ENCODE measurements at regions not wholly inside any gene's neighbourhood (a gene's known extent, or its start where the extent isn't known, plus 50 kb on each side); places are given as distances from the start of the nearest gene placed in this dataset.

DNA sequence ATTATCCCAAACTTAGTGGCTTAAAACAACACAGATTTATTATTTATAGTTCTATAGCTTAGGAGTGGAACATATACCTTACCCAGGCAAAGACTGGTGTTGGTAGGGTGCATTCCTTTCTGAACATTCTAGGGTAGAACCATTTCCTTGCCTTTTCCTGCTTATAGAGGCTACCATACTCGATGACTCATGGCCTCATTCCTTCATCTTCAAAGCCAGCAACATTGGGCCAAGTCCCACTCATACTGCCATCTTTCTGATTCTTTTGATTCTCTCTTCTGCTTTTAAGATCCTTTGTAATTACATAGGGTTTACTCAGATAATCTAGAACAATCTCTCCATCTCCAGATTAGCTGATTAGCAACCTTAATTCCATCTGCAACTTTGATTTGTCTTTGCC lies 452.7 kb upstream of the KLF4 start:
- peaks cover 13% of the 10 kb centered on the region for H3K4me1 ChIP-seq
- TF ChIP-seq CTCF (IDR thresholded peaks at IDR 0.05): no peak
- intact Hi-C loops (cut with DNase I): no loop called here
- 82 to 92% (median 87%) methylated on average over 1 of the region's 1 CpG for WGBS, 3 donors
- H3K27me3 ChIP-seq (ENCODE audit: insufficient read depth in 3 of 3, low read length in 2 of 3): no peaks in the 10 kb centered on the region
- H3K36me3 ChIP-seq (ENCODE audit: insufficient read depth in 1 of 2, low read depth in 1 of 2): no peaks in the 10 kb centered on the region
- H3K4me3 ChIP-seq: no peak overlapping the region
- H3K27ac ChIP-seq: no peak overlapping the region
- no peaks in the 10 kb centered on the region for H3K9me3 ChIP-seq
- DNase-seq (no peak), ATAC-seq (no peak)

- intact Hi-C loops (cut with DNase I): no loop called here
- WGBS, 3 donors: 58 to 62% (median 62%) methylated on average over 7 of the region's 7 CpGs
- DNase-seq: no peak
- H3K4me3 ChIP-seq: no peak overlapping the region
- H3K4me1 ChIP-seq: peaks cover 2% of the 10 kb centered on the region
- H3K36me3 ChIP-seq (ENCODE audit: insufficient read depth in 1 of 2, low read depth in 1 of 2): no peaks in the 10 kb centered on the region
- no peak for ATAC-seq
- no peaks in the 10 kb centered on the region for H3K27me3 ChIP-seq (ENCODE audit: insufficient read depth in 3 of 3, low read length in 2 of 3)
- no peak for TF ChIP-seq CTCF (IDR thresholded peaks at IDR 0.05)
- no peaks in the 10 kb centered on the region for H3K9me3 ChIP-seq
- H3K27ac ChIP-seq: no peak overlapping the region
Measured at GRCh38 chr9:107940616-107941595, 451.3 kb upstream of the KLF4 start.

DNA sequence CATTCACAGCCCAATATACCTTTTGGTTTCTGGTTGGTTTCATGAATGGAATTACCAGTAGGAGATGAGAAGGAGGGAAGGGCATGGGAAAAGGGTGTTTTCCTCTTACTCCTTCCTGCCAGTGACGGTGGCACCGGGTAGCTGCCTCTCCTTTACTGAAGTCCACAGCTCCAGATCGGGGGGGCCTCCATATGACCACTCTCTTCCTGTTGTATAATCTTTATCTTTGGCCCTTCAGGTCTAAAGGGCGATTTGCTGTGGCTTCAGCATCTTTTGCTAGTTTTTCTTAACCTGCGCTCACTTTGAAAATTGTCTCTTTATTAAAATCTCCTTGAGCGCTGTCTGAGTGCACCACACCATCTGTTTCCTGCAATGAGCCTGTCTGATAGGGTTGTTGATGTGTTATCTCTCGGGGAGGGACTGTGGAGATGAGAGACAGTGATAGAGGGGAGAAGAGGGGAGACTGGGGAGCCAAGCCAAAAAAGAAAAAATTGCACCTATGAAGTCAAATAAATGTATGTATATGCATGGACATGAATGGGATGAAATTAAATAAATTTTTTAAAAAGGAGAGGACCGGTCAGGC lies 449.3 kb upstream of the KLF4 start:
- Histone ChIP-seq H3K4me1 (no peaks in the 10 kb centered on the region), H3K9me3 (no peaks in the 10 kb centered on the region), H3K4me3 (no peak overlapping the region), H3K36me3 (ENCODE audit: insufficient read depth in 1 of 2, low read depth in 1 of 2) (no peaks in the 10 kb centered on the region), H3K27me3 (ENCODE audit: insufficient read depth in 3 of 3, low read length in 2 of 3) (no peaks in the 10 kb centered on the region), H3K27ac (no peak overlapping the region)
- no peak for ATAC-seq
- TF ChIP-seq CTCF (IDR thresholded peaks at IDR 0.05): no peak
- WGBS, 3 donors: 83 to 85% (median 84%) methylated on average over 8 of the region's 8 CpGs
- intact Hi-C loops (cut with DNase I): no loop called here
- no peak for DNase-seq

DNA sequence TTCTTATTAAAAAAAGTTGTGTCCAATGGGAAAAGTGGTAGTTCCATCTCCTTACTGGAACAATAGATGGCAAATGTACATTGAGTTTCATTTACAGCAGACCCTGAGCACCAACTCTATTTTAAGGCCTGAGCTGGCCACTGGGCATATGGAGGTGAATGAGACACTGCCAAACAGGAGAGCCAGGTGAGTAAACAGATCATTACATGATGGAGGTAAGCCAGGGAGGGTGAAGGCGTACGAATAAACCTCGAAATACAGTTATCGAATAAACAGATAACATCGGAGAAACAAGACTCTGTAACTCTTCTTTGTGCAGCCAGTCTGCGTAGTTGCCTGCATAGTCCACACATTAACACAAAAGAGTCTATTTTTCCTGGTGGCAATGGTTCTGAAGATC lies 446.4 kb upstream of the KLF4 start:
- TF ChIP-seq CTCF (IDR thresholded peaks at IDR 0.05): no peak
- intact Hi-C loops (cut with DNase I): no loop called here
- no peak for DNase-seq
- Histone ChIP-seq H3K36me3 (ENCODE audit: insufficient read depth in 1 of 2, low read depth in 1 of 2) (no peaks in the 10 kb centered on the region), H3K27ac (no peak overlapping the region), H3K9me3 (no peaks in the 10 kb centered on the region), H3K4me1 (no peaks in the 10 kb centered on the region), H3K27me3 (ENCODE audit: insufficient read depth in 3 of 3, low read length in 2 of 3) (no peaks in the 10 kb centered on the region), H3K4me3 (no peak overlapping the region)
- no peak for ATAC-seq
- 97 to 100% (median 98%) methylated on average over 6 of the region's 6 CpGs for WGBS, 3 donors
